Retina (tissue), 1 donor: ENCODE measurements at regions not wholly inside any gene's neighbourhood (a gene's known extent, or its start where the extent isn't known, plus 50 kb on each side); places are given as distances from the start of the nearest gene placed in this dataset.
A peak's percentile ranks its signal among the peaks of the same experiment; 100 is the strongest.

Source experiments
- DNase-seq: peaks from one replicate; pipeline ENCODE4 v3.0.0-alpha.2; 2016

DNA sequence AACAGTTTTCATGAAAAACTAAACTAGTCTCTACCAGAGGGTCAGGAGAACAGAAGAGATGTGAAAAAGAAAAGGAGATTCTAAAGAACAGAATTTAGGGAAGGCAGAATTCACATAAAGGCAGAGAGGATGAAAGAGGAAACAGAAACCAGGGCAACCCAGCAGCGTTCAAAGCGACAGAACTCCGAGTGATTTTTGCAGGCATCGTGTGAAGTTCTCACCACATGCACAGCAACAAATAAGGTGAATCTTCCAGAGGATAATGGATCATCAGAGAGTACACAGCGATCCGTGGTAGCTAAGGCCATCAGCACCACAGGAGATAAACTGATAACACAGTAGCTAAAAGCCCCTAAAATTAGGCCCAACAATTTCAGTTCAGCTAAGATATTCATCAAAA lies 250.8 kb upstream of the THBS1 start:
- DNase-seq: no peak

DNA sequence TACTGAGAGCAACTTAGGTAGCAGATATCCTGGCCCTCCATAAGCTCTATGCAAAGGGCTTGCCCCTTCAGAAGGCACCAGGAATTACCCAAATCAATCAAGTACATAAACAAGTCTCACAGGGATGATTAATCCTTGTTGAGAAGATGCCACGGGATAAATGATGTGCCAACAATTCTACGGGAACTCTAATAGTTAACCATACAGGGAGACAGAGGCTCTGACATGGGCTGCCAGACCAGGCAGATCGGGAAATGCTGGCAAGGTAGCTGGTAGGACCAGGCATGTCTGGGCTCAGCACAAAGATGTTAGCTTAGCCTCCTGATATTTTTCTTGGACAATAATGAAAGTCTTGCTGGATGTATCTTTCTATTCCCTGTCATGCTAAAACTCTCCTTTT lies 249.3 kb upstream of the THBS1 start:
- DNase-seq: no peak

DNA sequence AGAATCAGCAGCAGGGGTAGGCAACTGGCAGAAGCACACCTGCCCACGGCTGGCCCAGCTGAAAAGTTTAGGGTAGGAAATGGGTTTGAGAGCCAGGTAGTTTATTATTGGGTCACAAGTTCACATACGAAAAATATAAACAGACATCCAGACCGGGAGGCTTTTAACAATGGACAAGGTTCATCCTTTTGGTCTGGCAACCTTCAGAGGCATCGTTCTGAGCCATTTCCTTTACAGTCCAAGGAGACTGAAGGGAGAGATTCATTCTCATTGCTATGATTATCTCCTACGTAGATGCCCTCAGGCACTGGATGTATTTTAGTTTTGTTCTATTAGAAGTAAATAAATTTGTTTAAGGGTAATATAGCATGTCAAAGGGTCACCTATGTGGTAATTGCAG lies 248.0 kb upstream of the THBS1 start:
- DNase-seq: no peak

GRCh38 chr15:39333393-39333792 lies 247.5 kb upstream of the THBS1 start:
- DNase-seq: no peak

GRCh38 chr15:39333896-39334295 lies 247.0 kb upstream of the THBS1 start:
- no peak for DNase-seq

- DNase-seq: no peak
Measured at GRCh38 chr15:39336926-39337325, 244.0 kb upstream of the THBS1 start.

DNA sequence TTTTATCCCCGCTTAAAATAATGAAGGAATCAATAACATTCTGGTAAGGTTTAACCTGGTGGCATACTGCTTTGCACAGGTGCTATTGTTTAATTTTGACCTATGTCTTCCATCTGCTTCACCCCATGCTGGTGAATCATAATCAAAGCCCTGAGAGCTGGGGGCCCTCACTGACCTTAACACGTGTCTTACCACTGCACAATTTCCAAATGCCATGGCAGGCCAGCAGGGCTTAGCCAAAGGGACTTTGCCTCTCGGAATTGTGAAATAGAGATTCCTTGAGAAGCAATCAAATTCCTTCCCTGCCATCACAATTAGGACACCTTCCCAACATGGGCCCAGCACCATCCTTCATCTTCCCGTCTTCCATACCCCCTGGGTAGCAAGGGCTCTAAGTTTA lies 242.6 kb upstream of the THBS1 start:
- DNase-seq: no peak

DNA sequence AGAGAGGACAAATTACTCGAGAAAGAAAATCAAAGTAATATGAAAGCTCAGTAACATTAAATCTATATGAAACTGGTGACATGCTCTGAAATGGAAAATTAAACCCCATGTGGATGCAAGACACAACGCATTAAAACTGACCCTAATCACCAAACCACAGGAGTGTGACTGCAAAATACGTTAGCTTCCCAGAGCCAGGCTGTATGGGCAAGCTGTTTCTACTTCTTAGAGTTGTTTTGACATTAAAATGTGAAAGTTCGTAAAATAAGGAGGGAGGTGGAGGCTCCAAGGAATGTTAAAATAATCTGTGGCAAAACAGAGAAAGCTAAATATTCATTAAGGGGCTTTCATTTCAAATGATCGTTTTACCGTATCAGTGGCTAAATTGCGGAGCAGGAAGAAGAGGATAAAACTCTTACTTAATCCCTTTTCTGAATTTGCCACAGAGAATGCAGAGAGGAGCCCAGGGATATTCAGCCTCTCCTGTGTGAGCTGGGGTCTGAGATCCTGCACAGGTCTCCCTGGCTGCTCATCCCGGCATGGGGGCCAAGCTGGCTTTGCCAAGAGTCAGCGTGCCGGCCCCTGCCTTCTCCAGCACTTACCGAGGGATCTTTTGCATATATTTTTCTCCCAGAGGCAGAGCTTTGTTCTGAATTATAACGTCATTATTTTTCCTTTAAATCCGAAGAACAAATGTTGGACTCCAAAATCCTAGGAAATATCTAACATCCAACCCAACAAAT lies 239.8 kb upstream of the THBS1 start:
- peak; percentile 34 for DNase-seq

DNA sequence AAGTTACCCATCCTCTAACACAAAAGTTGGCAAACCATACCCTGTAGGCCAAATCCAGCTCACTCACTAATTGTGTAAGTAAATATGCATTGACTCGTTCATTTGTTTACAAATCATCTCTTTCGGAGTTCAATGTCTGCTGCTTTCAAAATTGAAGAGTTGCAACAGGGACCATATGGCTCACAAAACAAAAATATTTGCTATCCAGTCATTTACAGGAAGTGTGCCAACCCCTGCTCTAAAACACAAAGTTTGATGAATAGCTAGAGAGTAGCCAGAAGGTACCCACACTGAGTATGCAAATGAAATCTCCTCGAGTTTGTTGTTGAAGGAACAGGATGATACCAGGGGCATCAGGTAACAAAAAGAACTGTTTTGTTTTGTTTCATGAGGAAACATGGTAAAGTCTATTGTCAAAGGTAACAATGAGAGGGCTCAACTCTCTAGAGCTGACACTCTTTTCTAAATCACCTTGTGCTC lies 236.2 kb upstream of the THBS1 start:
- DNase-seq: no peak

DNA sequence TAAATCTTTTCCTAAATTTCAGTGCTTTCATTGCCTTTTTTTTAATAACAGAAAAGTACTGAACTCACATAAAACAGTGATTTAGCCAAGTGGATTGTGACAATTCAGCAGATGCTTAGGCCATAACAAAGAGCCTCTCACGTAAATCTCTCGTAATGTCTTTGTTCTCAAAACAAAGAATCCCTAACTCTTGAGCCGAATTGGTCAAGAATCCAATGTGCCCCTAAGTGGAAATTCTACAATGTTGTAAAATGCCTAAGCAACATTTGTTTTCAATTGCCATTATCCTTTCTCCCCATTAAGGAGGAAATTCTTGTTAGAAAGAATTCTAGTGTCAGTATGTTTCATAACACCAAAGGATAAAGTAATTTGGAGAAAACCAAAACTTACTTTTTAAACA lies 235.7 kb upstream of the THBS1 start:
- no peak for DNase-seq

DNA sequence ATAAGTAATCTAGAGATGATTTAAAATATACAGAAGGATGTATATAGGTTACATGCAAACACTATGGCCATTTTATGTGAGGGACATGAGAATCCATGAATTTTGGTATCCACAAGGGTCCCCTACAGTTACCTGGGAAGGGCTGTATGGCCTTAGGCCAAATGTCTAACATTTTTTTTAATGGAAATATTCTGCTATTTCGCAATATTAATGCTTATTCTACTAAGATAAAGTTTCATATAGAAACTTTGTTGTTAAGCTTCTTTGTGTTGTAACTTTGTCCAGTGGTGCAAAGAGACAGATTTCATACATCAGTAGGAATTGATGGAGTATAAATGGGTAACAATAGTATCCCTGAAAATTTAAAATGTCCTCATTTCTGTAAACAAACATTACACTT lies 233.4 kb upstream of the THBS1 start:
- DNase-seq: no peak

DNA sequence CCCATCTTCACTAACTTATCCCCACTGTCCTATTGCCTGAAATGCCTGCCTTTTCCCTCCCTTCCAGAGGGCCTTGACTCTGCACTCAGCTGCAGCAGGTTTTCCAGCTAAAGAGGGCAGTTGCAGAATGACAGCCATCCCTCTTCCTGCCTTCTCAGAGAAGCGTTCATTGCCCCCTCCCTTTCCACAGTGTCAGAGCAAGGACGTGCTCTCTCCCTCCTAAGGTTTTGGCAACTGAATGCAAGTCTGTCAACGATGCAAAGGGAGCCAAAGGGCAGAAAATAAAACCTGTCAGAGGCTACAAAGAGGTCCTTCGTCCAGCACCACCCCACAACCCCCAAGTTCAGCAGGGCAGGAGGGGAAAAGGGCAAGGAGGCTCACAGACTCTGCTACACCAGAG lies 230.1 kb upstream of the THBS1 start:
- DNase-seq: no peak

DNA sequence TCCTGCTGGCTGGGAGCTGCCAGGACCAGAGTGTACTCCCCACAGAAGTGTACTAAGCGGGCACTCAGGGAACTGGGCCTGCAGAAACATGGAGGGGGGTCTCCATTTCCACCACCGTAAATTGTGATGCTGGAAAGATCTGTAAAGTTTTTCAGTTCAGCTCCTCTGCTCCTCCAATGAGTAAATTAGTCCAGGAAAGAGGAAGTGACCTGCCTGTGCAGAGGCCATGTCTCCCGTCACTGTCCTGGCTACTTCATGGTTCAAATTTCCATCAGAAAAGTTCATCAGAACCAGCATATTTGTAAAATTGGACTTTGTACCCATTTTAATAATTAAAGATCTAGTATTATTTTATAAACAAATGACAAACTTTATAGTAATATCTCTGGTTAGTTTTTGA lies 226.7 kb upstream of the THBS1 start:
- no peak for DNase-seq

DNA sequence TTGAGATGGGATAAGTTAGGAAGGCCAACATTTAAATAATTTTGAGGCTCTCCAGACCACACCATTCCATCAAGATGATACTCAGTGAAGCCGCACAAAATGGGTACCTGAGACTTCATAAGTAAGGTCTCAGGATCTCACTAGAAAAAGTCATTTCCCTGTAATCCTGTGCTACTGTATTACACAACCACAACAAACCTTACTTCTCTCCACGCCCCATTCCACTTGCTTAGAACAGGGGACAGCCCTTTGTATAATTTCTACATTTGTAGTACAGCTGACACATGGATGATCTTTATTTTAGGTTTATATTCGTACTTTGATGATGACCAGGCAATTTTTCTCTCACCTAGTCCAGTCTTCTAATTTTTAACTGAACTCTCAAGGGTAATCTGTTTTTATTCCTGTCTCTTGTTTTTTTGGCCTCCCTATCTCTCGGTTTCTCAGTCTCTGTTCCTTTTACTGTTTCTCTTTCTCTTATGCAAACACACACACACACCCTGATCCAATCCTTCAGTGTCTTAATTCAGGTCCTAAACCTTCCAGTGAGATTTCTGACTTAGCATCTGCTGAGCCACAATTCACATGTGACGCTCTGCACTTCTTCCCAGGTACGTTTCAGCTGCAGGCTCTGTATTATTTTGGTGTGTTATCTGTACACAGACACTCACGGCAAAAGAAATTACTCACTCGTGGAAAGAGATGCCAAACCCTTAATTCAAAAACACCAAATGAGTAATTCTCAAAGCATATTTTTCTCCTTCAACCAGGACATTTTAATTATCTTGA lies 223.2 kb upstream of the THBS1 start:
- no peak for DNase-seq

GRCh38 chr15:39358441-39359041 lies 222.3 kb upstream of the THBS1 start:
- DNase-seq: no peak

GRCh38 chr15:39359771-39360170 lies 221.1 kb upstream of the THBS1 start:
- DNase-seq: no peak

DNA sequence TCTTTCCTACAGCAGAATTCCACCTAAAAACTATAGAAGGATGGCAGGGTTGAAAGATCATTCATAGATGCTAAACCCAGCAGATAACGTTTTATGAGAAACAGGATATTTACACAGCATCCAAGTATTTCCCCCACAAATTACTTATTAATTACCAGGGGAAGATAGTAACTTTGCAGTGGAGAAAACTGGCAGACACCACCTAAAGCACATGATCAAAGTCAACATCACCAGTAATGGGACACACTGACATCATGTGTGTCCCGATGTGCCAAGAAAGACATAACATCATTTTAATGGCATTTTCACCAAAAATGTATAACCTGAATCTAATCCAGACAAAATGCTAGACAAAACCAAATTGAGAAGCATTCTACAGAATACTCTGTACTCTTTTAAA lies 220.4 kb upstream of the THBS1 start:
- DNase-seq: no peak

- no peak for DNase-seq
Measured at GRCh38 chr15:39361497-39361896, 219.4 kb upstream of the THBS1 start.

- DNase-seq: no peak
Measured at GRCh38 chr15:39362821-39363561, 217.9 kb upstream of the THBS1 start.

GRCh38 chr15:39363761-39364586 lies 216.9 kb upstream of the THBS1 start:
- DNase-seq: no peak

GRCh38 chr15:39364721-39365120 lies 216.2 kb upstream of the THBS1 start:
- DNase-seq: no peak

DNA sequence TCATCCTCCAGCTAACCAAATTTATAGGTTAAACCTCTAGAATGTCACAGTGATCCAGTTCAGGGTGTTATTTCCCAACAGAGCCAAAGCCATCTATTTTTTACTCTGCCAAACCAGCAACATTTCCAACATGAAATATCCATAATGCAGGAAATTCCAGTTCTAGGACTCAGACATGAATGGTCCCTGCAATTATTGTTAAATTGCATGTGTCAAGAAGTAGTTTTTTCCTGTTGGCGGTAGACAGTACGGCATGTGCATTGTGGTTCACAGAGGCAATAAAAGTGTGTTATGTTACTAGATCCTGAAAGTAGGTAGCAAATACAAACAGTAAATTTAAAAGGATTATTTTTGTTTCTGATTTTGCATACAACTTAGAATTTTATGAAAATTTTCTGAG lies 215.7 kb upstream of the THBS1 start:
- DNase-seq: no peak
